PC-9 (cell line): ENCODE measurements at regions not wholly inside any gene's neighbourhood (a gene's known extent, or its start where the extent isn't known, plus 50 kb on each side); places are given as distances from the start of the nearest gene placed in this dataset.

Source experiments
- BruUV-seq: library from RNA; stranded (reverse); fragments of 400-500 nt; replicated peaks from 2 replicates; lab custom pipeline; 2021; lab: Mats Ljungman, UMichigan
- CTCF ChIA-PET: fragments of 300-600 bp; sonication (Branson Sonifier 250); formaldehyde crosslinking; loops from one replicate; lab custom pipeline; 2022; ENCODE audit warnings: antibody characterized with exemption; lab: Charles Lee
- POLR2A ChIA-PET: fragments of 300-600 bp; sonication (Branson Sonifier 250); formaldehyde crosslinking; loops from one replicate; lab custom pipeline; 2022; ENCODE audit warnings: antibody characterized with exemption; ENCODE audit not compliant: unreplicated experiment; lab: Charles Lee
- DNase-seq, 2 experiments: peaks; one replicate each; pipeline versions ENCODE4 v3.0.0 to v3.0.0-alpha.2; 2015 to 2022; ENCODE audit warnings: mixed read lengths in 1 of 2
- H2AFZ ChIP-seq: fragments of 200-600 bp; sonication (generic); 2 replicates; pipeline ENCODE4 v1.8.1; 2017; ENCODE audit warnings: antibody characterized with exemption
- H3F3A ChIP-seq: fragments of 200-600 bp; sonication (generic); 2 replicates; pipeline ENCODE4 v1.8.1; 2017; ENCODE audit warnings: antibody characterized with exemption, mild to moderate bottlenecking, low read depth; ENCODE audit not compliant: insufficient read depth
- H3K27ac ChIP-seq: fragments of 200-600 bp; sonication (generic); 2 replicates; pipeline ENCODE4 v1.6.1; 2016; ENCODE audit warnings: mixed run types
- H3K27me3 ChIP-seq: fragments of 200-600 bp; sonication (generic); 2 replicates; pipeline ENCODE4 v1.6.1; 2016; ENCODE audit warnings: low read depth, mixed run types; ENCODE audit not compliant: insufficient read depth
- H3K36me3 ChIP-seq: fragments of 200-600 bp; sonication (generic); 2 replicates; pipeline ENCODE4 v1.6.1; 2016; ENCODE audit warnings: low read depth, mixed run types
- H3K4me1 ChIP-seq: fragments of 200-600 bp; sonication (generic); replicated peaks from 2 replicates; pipeline ENCODE4 v1.6.1; 2016; ENCODE audit warnings: mixed run types; ENCODE audit not compliant: insufficient read depth
- H3K4me2 ChIP-seq: fragments of 200-600 bp; sonication (generic); 2 replicates; pipeline ENCODE4 v1.6.1; 2017; ENCODE audit warnings: mixed run types
- H3K4me3 ChIP-seq: fragments of 200-600 bp; sonication (generic); 2 replicates; pipeline ENCODE4 v1.6.1; 2016; ENCODE audit warnings: mixed run types
- H3K79me2 ChIP-seq: fragments of 200-600 bp; sonication (generic); 2 replicates; pipeline ENCODE4 v1.6.1; 2017; ENCODE audit warnings: low read depth, mixed run types
- H3K9me2 ChIP-seq: fragments of 200-600 bp; sonication (generic); 2 replicates; pipeline ENCODE4 v1.8.1; 2017; ENCODE audit warnings: mild to moderate bottlenecking; ENCODE audit not compliant: insufficient read depth
- H3K9me3 ChIP-seq: fragments of 200-600 bp; sonication (generic); 2 replicates; pipeline ENCODE4 v1.8.1; 2016; ENCODE audit warnings: low read depth; ENCODE audit not compliant: insufficient read depth
- H4K20me1 ChIP-seq: fragments of 200-600 bp; sonication (generic); 2 replicates; pipeline ENCODE4 v1.8.1; 2017; ENCODE audit not compliant: insufficient read depth
- CTCF ChIP-seq: fragments of 200-600 bp; sonication (generic); conservative IDR thresholded peaks from 2 replicates; pipeline ENCODE4 v1.6.1; 2017; ENCODE audit warnings: mixed run types, antibody characterized with exemption, mild to moderate bottlenecking, moderate library complexity
- EZH2 ChIP-seq: fragments of 200-600 bp; sonication (generic); IDR thresholded peaks from 2 replicates; pipeline ENCODE4 v1.8.0; 2017; ENCODE audit warnings: antibody characterized with exemption, low read depth
- intact Hi-C: fragments of 100-400 bp; cut with micrococcal nuclease; formaldehyde crosslinking; loops from one replicate; pipeline ENCODE4 v1.10.0; 2022; ENCODE audit not compliant: unreplicated experiment

GRCh38 chr12:28890664-28891063, 258.4 kb upstream of the FAR2 start:
- no peak overlapping the region for H3K27ac ChIP-seq
- H3K27me3 ChIP-seq, result no peaks in the 10 kb centered on the region
- H3F3A ChIP-seq, result no peaks in the 10 kb centered on the region
- H3K9me2 ChIP-seq, result no peaks in the 10 kb centered on the region
- POLR2A ChIA-PET, result no interaction called here
- no peak overlapping the region for H3K4me2 ChIP-seq
- CTCF ChIA-PET, result no interaction called here
- H3K4me1 ChIP-seq, result no peaks in the 10 kb centered on the region
- no peaks in the 10 kb centered on the region for H3K36me3 ChIP-seq
- intact Hi-C loops, result no loop called here
- no TSS peak for BruUV-seq
- H3K4me3 ChIP-seq, result no peak overlapping the region
- no peaks in the 10 kb centered on the region for H3K9me3 ChIP-seq
- no peak for TF ChIP-seq EZH2
- no peak for TF ChIP-seq CTCF
- no peaks in the 10 kb centered on the region for H3K79me2 ChIP-seq
- no peak overlapping the region for H2AFZ ChIP-seq
- DNase-seq, result no peak
- no peaks in the 10 kb centered on the region for H4K20me1 ChIP-seq

- H3K9me3 ChIP-seq, result no peaks in the 10 kb centered on the region
- ChIA-PET POLR2A (interaction anchor here (0.6 kb wide), 1 partner anchor 53 kb away, joined by 6 read pairs; no protein-coding TSS in a partner anchor), CTCF (no interaction called here)
- intact Hi-C loops, result no loop called here
- H3K27ac ChIP-seq, result no peak overlapping the region
- no peaks in the 10 kb centered on the region for H3K4me1 ChIP-seq
- TF ChIP-seq CTCF (no peak), EZH2 (no peak)
- no peaks in the 10 kb centered on the region for H3K9me2 ChIP-seq
- no peaks in the 10 kb centered on the region for H3K36me3 ChIP-seq
- H3K79me2 ChIP-seq, result no peaks in the 10 kb centered on the region
- no peak overlapping the region for H3K4me3 ChIP-seq
- BruUV-seq, result no TSS peak
- H3F3A ChIP-seq, result no peaks in the 10 kb centered on the region
- H3K27me3 ChIP-seq, result no peaks in the 10 kb centered on the region
- H3K4me2 ChIP-seq, result no peak overlapping the region
- DNase-seq, result no peak
- H4K20me1 ChIP-seq, result no peaks in the 10 kb centered on the region
- H2AFZ ChIP-seq, result no peak overlapping the region
These were observed 258.0 kb upstream of the FAR2 start for GRCh38 chr12:28891126-28891525.

- no peaks in the 10 kb centered on the region for H3K36me3 ChIP-seq
- H3K9me3 ChIP-seq, result no peaks in the 10 kb centered on the region
- BruUV-seq, result no TSS peak
- ChIA-PET CTCF (no interaction called here), POLR2A (no interaction called here)
- no peaks in the 10 kb centered on the region for H3F3A ChIP-seq
- H3K79me2 ChIP-seq, result no peaks in the 10 kb centered on the region
- no peaks in the 10 kb centered on the region for H3K9me2 ChIP-seq
- no peak overlapping the region for H3K4me2 ChIP-seq
- H3K27ac ChIP-seq, result no peak overlapping the region
- H2AFZ ChIP-seq, result no peak overlapping the region
- no peak for TF ChIP-seq CTCF
- TF ChIP-seq EZH2, result no peak
- H3K27me3 ChIP-seq, result no peaks in the 10 kb centered on the region
- H3K4me3 ChIP-seq, result no peak overlapping the region
- no peak for DNase-seq
- no peaks in the 10 kb centered on the region for H3K4me1 ChIP-seq
- intact Hi-C loops, result no loop called here
- H4K20me1 ChIP-seq, result no peaks in the 10 kb centered on the region
These were observed 255.7 kb upstream of the FAR2 start for GRCh38 chr12:28893365-28893764.
